ENCODE measurements at regions not wholly inside any gene's neighbourhood (a gene's known extent, or its start where the extent isn't known, plus 50 kb on each side); places are given as distances from the start of the nearest gene placed in this dataset.

DNA sequence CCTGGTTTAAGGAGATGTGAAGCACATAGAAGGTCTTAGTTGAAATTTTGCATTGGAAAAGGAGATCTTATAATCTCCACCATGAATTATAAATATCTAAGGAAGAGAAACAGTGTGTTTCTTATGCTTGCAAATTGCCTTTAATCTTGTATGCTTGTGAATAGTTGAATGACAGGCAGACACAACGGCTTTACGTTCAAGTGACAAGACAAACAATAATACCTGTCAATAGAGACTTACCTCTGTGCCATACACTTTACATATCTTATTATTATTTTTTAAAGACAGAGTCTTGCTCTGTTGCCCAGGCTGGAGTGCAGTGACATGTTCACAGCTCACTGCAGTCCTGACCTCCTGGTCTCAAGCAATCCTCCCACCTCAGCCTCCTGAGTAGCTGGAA lies 113.7 kb downstream of the QPCT start:
- TF ChIP-seq, protein P1, sequence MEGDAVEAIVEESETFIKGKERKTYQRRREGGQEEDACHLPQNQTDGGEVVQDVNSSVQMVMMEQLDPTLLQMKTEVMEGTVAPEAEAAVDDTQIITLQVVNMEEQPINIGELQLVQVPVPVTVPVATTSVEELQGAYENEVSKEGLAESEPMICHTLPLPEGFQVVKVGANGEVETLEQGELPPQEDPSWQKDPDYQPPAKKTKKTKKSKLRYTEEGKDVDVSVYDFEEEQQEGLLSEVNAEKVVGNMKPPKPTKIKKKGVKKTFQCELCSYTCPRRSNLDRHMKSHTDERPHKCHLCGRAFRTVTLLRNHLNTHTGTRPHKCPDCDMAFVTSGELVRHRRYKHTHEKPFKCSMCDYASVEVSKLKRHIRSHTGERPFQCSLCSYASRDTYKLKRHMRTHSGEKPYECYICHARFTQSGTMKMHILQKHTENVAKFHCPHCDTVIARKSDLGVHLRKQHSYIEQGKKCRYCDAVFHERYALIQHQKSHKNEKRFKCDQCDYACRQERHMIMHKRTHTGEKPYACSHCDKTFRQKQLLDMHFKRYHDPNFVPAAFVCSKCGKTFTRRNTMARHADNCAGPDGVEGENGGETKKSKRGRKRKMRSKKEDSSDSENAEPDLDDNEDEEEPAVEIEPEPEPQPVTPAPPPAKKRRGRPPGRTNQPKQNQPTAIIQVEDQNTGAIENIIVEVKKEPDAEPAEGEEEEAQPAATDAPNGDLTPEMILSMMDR (IDR thresholded peaks at IDR 0.05; ENCODE audit: control insufficient read depth, insufficient read depth, low read depth, low read length, missing control alignments): no peak
- no peak for DNase-seq (ENCODE audit: low read depth)
- H3K4me3 ChIP-seq (ENCODE audit: control insufficient read depth, low read depth, low read length): no peak overlapping the region

DNA sequence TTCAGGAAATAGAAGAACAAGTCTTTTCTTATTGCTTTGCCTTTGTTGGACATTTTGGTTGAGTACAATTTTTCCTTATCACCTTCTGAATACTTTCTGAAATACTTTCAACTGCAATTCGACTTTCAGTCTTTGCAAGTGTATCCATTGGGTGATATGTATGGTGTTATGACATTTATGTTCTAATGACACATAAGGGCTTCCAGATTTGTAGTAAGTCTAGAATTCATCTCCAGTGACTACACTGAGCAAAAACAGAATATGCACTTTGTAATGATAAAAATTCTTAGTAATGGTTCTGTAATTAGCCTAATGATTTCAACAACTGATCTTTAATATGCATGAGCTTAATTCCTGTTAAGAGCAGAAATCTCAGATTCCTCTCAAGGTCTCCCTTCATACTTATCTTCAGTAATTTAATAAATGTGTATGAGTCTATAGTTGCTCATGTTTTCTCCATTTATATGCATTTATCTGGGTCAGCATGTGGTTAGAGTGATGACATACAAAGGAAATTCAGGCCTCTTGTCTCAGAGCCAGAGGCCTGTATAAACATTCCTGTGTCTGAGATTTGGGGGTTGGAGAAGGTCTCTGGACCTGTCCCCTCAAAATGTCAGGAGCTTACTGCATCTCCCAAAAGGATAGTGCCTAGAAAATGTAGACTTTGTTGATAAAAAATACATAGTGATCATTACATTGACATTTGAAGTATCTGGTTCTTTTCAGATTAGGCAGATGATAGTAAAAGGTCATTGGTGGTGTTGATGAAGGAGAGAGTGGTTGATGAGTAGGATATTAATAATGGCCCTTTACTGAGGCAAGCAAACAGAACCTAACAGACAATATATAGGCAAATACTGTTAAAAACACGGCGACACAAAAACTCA lies 114.9 kb downstream of the QPCT start:
- H3K4me3 ChIP-seq (ENCODE audit: control insufficient read depth, low read depth, low read length): no peak overlapping the region
- TF ChIP-seq, protein P1 (IDR thresholded peaks at IDR 0.05; ENCODE audit: control insufficient read depth, insufficient read depth, low read depth, low read length, missing control alignments): no peak
- no peak for DNase-seq (ENCODE audit: low read depth)

DNA sequence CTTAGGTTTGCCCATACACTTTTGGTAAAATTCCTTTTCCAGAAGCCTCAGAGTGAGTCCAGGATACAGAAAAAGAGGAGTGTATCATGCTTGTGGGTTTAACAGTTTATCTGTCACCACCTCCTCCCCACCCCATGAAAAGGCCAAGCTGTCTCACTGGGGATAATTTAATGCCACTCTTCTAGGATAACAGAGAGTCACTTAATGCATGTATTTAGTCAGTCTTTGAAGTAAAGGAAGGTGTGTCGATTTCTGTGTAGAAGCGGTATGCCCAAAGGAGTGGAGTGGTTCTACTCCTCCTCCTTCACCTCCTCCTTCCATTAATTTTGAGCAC lies 116.4 kb downstream of the QPCT start:
- no peak for DNase-seq (ENCODE audit: low read depth)
- no peak overlapping the region for H3K4me3 ChIP-seq (ENCODE audit: control insufficient read depth, low read depth, low read length)
- TF ChIP-seq, protein P1 (IDR thresholded peaks at IDR 0.05; ENCODE audit: control insufficient read depth, insufficient read depth, low read depth, low read length, missing control alignments): no peak

DNA sequence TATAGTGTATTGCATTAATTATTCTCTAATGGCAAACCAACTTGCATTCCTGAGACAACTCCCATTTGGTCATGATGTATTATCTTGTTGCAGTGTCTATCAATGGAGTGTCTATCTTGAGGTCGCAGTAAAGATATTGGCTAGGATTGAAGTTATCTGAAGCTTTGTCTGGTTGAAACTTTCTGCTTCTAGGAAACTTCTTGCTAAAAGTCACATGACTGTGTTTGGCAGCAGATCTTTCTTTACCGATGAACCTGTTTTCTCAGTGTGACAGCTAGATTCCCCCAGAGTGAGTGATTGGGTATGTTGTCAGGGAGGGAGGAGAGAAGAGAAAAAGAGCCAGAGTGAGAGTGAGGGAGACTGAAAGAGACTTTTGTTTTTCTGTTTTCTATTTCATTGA lies 119.6 kb downstream of the QPCT start:
- DNase-seq (ENCODE audit: low read depth): no peak
- H3K4me3 ChIP-seq (ENCODE audit: control insufficient read depth, low read depth, low read length): no peak overlapping the region
- TF ChIP-seq, protein P1 (IDR thresholded peaks at IDR 0.05; ENCODE audit: control insufficient read depth, insufficient read depth, low read depth, low read length, missing control alignments): no peak

DNA sequence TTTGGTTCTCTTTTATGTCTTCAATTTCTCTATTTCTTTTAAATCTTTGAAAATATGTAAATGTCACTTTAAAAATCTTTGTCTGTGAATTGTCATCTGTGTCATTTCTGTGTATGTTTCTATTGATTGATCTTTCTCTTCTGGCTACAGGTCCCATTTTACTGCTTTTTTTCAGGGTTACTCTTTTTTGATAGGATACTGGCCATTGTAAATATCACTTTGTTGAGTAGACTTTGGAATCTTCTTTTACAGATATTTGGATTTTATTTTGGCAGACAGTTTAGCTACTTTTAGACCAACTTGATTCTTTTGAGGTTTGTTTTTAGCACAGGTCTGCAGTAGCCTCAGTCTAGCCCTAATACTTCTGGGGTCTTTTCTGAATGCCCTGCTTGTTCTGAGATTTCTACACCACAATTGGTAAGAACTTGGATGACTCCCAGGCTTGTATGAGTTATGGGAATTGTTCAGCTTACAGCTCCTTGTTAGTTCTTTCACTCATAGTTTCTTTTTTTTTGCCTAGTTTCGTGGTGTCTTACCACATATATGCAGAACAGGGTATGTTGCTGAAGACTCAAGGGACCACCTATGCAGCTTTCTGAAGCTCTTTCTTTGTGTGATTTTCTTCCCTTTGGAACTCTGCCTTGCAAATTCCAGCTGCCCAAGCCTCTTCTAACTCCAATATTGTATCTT lies 122.2 kb downstream of the QPCT start:
- TF ChIP-seq, protein P1 (IDR thresholded peaks at IDR 0.05; ENCODE audit: control insufficient read depth, insufficient read depth, low read depth, low read length, missing control alignments): no peak
- no peak overlapping the region for H3K4me3 ChIP-seq (ENCODE audit: control insufficient read depth, low read depth, low read length)
- DNase-seq (ENCODE audit: low read depth): no peak

DNA sequence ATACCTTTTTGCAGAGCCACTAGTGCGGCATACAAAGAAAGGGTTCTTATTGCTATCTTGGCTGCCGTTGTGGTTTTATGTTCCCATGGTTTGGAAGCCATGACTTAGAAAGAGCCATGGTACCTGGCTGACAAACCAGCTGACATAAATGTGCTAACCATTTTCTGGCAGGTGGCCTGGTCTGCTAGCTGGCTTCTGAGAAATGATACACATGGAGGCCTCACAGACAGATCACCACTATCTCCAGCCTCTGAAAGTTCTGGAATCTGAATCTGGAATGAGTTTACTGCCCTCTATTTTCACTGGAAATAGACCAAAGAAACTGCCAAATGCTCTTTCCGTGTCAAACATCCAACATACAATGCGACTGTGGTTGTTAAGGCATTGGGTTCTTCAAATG lies 123.7 kb downstream of the QPCT start:
- TF ChIP-seq, protein P1 (IDR thresholded peaks at IDR 0.05; ENCODE audit: control insufficient read depth, insufficient read depth, low read depth, low read length, missing control alignments): no peak
- no peak overlapping the region for H3K4me3 ChIP-seq (ENCODE audit: control insufficient read depth, low read depth, low read length)
- no peak for DNase-seq (ENCODE audit: low read depth)
